ENCODE measurements at regions not wholly inside any gene's neighbourhood (a gene's known extent, or its start where the extent isn't known, plus 50 kb on each side); places are given as distances from the start of the nearest gene placed in this dataset.

DNA sequence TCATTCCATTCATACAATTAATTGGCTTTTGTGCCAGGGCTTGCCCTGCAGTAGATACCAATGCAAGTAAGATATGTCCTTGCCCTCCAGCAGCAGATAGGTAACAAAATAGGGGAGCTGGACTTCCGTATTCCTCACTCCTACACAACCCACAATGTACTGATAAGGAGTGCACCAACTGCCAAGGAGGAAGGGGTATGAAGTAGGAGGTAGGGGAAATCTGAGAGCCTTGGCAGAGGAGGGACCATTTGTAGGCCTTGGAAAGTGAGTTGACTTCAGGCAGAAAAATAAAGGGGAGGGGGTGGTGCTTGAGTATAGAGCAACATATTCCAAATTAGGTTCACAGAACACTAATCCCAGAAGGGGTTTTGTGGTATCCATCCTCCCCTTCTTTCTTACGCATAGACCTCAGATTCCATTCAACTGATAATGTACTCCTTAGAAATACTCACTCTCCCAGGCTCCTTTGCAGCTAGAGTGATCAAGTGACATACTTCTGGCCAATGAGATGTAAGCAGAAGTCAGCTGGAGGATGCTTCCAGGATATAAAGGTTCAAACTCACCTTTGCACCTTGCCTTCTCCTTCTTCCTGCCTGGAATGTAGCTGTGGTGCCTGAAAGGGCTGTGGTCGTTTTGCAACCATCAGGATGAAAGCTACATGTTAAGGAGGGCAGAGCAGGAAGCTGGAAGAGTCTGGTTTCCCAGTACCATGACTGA lies 127.1 kb upstream of the SMAD3 start:
- no peak for DNase-seq (ENCODE audit: low spot score)
- in situ Hi-C loops (cut with MboI; ENCODE audit: low sequenced_read_pairs, unreplicated experiment), result loop anchor here (25.0 kb wide), 1 partner anchor 899 kb away; the partner anchor contains the start of genes RNU6-1 and SKOR1
- TF ChIP-seq CTCF (IDR thresholded peaks at IDR 0.05; ENCODE audit: borderline replicate concordance, control extremely low read depth, extremely low read depth, insufficient read depth, missing control alignments), result no peak

- DNase-seq (ENCODE audit: low spot score), result no peak
- no peak for TF ChIP-seq CTCF (IDR thresholded peaks at IDR 0.05; ENCODE audit: borderline replicate concordance, control extremely low read depth, extremely low read depth, insufficient read depth, missing control alignments)
- in situ Hi-C loops (cut with MboI; ENCODE audit: low sequenced_read_pairs, unreplicated experiment), result loop anchor here (25.0 kb wide), 1 partner anchor 898 kb away; the partner anchor contains the start of genes RNU6-1 and SKOR1
Observed at GRCh38 chr15:66939016-66939415, 126.4 kb upstream of the SMAD3 start.

DNA sequence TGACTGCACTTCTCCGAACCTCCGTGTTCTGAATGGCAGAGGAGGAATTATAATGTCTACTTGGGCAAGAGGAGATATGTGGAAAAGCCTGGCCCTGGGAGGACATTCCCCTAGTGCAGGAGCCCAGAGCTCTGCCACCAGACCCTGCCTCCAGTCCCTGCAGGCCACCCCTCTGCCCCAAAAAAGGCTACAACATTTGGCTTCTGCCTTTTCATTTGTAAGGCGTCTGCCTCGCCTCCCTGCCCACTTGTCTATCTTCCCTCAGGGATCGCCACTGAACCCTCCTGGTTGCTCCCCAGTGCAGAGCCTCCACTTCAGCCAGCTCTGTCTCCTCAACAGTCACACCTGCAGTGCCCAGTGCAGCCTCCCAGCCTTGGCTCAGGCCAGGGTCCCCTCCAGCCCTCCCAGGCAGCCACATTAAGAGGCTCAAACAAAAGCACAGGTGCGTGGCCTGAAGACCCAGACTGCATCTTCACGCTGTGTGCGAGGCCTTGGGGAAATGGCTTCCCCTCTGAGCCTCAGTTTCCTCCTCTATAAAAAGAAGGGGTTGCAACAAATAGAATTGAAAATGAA lies 125.9 kb upstream of the SMAD3 start:
- DNase-seq (ENCODE audit: low spot score), result no peak
- in situ Hi-C loops (cut with MboI; ENCODE audit: low sequenced_read_pairs, unreplicated experiment), result loop anchor here (10.0 to 25.0 kb wide), 2 partner anchors 485 to 898 kb away; partner anchors contain the start of genes RNU6-1 and SKOR1
- TF ChIP-seq CTCF (IDR thresholded peaks at IDR 0.05; ENCODE audit: borderline replicate concordance, control extremely low read depth, extremely low read depth, insufficient read depth, missing control alignments), result no peak

- in situ Hi-C loops (cut with MboI; ENCODE audit: low sequenced_read_pairs, unreplicated experiment), result loop anchor here (10.0 to 25.0 kb wide), 2 partner anchors 484 to 897 kb away; partner anchors contain the start of genes RNU6-1 and SKOR1
- TF ChIP-seq CTCF (IDR thresholded peaks at IDR 0.05; ENCODE audit: borderline replicate concordance, control extremely low read depth, extremely low read depth, insufficient read depth, missing control alignments), result no peak
Observed at GRCh38 chr15:66940368-66940767, 125.0 kb upstream of the SMAD3 start.

DNA sequence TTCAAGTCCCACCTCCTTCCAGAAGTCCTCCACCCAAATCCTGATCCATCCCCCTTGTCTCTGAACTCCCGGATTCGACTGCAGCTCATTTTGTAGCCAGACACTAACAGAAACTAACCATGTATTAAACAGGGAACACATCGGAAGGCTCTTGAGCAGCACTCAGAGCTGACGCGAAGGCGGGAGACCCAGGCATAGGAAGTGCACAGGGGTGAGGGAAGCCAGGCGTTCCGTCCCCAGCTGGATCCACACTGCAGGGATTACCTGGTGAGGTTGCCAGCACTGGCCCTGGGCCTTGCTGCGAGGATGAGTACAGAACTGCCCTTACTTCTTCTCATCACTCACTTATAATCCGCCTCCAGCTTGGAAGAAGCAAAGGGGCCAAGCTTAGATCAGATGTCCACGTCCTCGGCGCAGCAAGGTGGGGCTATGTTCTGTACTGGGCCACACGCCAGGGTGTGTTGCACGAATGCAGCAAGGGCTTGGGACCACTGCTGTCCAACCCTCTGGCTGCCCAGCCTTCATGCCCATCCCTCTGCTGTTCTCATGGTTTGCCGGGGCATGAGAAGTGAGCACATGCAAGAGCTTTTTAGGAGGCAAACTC lies 124.2 kb upstream of the SMAD3 start:
- DNase-seq (ENCODE audit: low spot score), result no peak
- in situ Hi-C loops (cut with MboI; ENCODE audit: low sequenced_read_pairs, unreplicated experiment), result loop anchor here (10.0 to 25.0 kb wide), 2 partner anchors 484 to 896 kb away; partner anchors contain the start of genes RNU6-1 and SKOR1

More at GRCh38 chr15:66940368-66940767, 125.0 kb upstream of the SMAD3 start:
- DNase-seq (ENCODE audit: low spot score), result peak; percentile 54

More for the DNA sequence above, 124.2 kb upstream of the SMAD3 start:
- TF ChIP-seq CTCF (IDR thresholded peaks at IDR 0.05; ENCODE audit: borderline replicate concordance, control extremely low read depth, extremely low read depth, insufficient read depth, missing control alignments), result no peak

Measured in GM13976 (cell line).